GM18498 (cell line): ENCODE measurements at regions not wholly inside any gene's neighbourhood (a gene's known extent, or its start where the extent isn't known, plus 50 kb on each side); places are given as distances from the start of the nearest gene placed in this dataset.
"Not testable (repeated sequence)": the region's sequence is repeated elsewhere in the genome, so short reads cannot be mapped to it uniquely, and the experiment has no call there.

Experiments used
- ATAC-seq: cut with Tn5 transposase; IDR thresholded peaks from one replicate; pipeline ENCODE4 v1.9.1; 2021; ENCODE audit warnings: mild to moderate bottlenecking, moderate library complexity; ENCODE audit not compliant: unreplicated experiment

- ATAC-seq: not testable (repeated sequence)
These were observed 572.8 kb upstream of the AGA start for GRCh38 chr4:178015046-178015445.

DNA sequence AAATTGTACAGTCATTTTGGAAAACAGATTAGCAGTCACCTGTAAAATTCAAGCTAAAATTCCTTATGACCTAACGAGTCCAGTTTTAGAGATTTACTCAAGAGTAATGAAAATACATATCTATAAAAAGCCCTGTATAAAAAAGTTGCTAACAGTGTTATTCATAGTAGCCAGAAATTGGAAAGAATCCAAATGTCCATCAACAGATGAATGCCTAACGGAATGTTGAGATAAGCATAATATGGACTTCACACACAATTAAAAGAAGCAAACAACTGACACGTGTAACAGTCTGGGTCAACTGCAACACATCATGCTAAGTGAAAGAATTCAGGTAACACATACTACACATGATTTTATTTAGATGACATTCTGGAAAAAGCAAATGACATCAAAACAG, 584.8 kb upstream of the AGA start:
- ATAC-seq: no peak

DNA sequence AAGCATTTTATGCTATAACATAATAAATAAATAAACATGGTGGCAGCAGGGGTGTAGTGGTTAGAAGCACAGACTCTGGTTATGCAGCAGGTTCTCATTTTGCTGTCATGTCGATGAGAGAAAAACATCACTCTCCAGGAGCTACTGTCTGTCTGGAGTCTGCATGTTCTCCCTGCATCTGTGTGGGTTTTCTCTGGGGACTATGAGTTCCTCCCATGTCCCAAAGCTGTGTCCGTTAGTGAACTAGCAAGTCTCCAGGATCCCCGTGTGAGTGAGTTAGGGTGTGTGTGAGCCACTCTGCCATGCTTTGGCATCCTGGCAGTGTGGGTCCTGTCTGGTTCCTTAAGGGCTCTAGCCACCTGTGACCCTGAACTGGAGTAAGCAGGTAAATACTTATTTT, 585.6 kb upstream of the AGA start:
- ATAC-seq: no peak

- ATAC-seq: no peak
These were observed 586.2 kb upstream of the AGA start for GRCh38 chr4:178028481-178028880.

DNA sequence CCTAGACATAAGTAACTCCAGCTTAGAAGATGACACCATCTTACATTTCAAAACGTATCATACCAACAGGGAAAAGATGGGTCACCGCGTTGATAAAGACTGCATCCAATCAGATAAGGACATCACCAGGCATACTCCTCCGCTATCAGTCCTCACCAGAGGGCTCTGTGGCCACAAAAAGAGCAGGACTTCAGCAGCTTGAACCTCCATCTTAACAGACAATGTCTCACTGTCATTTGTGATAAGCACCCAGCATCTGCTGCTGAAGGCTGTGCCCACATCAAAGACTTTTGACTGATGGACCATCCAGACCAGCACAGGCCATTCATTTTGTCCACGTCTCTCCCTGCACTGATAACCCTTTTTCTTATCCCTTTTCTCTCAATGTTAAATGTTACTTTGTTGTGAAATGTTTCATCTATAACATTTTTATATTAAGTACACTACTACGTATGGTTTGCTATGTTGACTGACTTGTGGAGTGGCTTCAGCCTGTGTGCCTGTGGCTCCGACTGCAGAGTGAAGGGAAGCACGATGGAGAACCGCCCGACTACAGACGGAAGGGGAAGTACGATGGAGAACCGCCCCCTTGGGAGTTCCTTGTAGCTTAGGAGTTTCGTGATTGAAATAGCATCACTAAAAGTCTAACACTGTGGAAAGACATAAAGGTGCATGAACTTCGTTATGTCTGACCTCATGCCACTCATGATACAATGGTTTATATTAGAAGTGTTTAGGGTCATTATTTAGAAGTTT, 595.4 kb upstream of the AGA start:
- no peak for ATAC-seq

- ATAC-seq: no peak
These were observed 614.8 kb upstream of the AGA start for GRCh38 chr4:178056996-178057395.

- ATAC-seq: no peak
These were observed 621.3 kb upstream of the AGA start for GRCh38 chr4:178063568-178063967.

DNA sequence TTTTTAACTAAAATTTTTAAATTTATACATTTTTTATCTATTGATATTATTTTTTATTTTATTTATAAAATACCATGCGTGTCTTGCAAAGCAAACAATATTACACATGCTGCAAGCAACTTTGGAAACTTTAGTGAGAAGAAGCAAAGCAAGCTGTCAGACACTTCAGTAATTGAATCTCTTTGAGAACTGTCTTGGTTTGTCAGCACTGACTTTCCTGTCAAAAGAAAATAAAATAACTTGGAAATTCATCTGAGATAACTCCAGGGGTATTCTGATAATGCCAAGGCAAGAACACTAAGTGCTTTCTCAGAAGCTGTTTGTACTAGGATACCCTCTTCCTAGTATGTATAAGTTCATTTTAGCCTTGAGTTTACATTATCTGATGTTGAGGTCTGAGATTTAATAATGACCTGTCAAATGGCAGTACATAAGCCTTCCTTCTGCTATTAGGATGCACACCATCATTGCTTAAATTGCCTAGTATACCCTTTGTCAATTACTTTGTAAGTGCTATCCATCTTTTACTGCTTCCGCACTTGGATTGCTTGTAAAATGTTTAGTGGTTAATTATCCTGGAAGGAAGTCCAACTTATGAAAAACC, 624.2 kb upstream of the AGA start:
- no peak for ATAC-seq

DNA sequence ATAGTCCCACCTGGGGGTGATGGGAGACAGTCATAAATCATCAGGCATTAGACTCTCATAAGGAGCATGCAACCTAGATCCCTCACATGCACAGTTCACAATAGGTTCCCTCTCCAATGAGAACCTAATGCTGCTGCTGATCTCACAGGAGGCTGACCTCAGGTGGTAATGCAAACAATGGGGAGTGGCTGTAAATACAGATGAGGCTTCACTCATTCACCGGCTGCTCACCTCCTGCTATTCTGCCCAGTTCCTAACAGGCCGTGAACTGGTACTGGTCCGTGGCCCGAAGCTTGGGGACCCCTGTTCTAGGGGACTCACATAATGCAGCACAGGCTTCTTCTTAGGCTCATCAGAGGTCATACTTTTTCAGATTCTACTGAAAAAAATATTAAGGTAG, 625.9 kb upstream of the AGA start:
- no peak for ATAC-seq

GRCh38 chr4:178070163-178070562, 627.9 kb upstream of the AGA start:
- ATAC-seq: no peak

DNA sequence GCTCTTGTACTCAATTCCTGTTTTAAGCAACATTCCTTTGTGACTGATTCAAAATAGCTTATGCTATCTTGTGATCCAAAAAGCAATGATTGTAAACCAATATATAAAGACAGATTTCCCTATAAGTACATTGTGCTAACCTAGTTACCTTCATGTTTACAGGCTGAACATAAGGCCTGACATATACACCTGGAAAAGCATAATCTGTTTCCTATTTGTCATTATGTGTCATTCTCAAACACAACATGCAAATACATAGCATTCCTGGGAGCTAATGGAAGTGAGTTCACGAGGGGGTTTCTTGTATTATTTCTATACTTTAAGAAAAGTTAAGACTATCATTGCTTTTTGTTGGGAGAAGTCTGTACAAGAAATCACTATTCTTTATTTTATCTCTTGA, 638.1 kb upstream of the AGA start:
- ATAC-seq: no peak

DNA sequence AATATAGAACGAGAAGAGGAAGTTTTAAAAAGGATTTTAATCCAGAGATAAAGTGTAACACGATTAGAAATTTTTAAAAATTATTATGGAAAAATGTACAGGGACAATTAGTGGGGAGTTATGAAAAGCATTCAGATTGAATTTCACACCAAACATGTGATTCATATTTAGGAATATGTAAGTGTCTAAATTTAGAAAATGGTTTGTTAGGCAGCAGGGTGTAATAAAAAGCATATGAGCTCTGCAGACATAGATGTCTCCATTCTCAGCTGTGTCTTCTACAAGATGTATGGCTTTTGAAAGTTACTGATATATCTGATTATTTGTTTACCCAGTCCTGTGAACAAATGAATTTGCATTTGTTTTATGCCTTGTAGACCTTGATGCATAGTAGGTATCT, 638.9 kb upstream of the AGA start:
- ATAC-seq: no peak

DNA sequence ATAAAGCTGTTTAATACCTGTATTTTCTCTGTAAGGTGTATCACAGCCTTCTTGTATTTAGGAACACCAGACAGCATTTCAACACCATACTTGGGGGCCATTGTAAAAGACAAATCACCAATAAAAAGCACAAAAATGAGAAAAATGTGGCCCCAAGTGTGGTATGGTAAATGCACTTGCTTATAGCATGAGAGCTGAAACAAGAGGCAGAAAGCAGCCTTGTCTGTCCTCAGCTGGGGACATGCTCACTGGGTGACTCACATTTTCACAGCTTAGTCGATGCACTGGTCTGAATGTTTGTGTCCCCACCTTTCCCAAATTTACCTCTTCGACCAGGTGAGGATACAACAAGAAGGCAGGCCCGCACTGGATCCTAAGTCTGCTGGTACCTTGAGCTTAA, 639.7 kb upstream of the AGA start:
- ATAC-seq: no peak

- no peak for ATAC-seq
These were observed 640.7 kb upstream of the AGA start for GRCh38 chr4:178082906-178083305.

GRCh38 chr4:178083968-178084367, 641.7 kb upstream of the AGA start:
- ATAC-seq: no peak

DNA sequence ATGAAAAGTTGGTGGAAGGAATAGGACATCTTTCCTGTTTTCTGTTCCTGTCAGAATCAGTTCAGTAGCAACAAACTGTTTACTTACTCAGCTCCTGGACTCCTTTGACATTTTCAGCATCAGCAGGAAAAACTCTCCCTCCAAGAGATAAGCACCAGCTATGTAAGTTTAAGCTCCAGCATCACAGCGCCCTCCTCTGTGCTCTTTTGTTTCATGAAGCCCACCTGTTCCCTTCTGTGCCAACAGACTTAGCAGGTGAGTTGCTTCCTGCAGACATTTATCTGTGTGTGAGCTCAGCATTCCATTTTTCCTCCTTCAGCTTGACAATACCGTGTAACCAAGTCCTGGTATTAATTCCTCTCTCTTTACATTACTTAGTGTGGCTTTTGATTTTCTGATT, 644.1 kb upstream of the AGA start:
- ATAC-seq: no peak

- no peak for ATAC-seq
These were observed 648.6 kb upstream of the AGA start for GRCh38 chr4:178090640-178091411.

DNA sequence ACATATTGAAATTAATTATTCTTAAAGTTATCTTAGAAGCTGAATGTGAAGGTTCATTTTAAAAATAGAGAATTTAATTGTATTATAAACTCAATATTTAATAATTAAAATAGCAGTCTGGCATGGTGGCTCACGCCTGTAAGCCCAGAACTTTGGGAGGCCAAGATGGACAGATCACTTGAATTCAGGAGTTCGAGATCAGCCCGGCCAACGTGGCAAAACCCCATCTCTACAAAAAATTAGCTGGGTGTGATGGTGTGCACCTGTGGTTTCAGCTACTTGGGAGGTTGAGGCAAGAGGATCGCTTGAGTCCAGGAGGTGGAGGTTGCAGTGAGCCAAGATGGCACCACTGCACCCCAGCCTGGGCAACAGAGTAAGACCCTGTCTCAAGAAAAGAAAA, 659.9 kb upstream of the AGA start:
- ATAC-seq: no peak

- ATAC-seq: no peak
These were observed 663.0 kb upstream of the AGA start for GRCh38 chr4:178105242-178105641.

GRCh38 chr4:178136736-178137345, 694.6 kb upstream of the AGA start:
- no peak for ATAC-seq

DNA sequence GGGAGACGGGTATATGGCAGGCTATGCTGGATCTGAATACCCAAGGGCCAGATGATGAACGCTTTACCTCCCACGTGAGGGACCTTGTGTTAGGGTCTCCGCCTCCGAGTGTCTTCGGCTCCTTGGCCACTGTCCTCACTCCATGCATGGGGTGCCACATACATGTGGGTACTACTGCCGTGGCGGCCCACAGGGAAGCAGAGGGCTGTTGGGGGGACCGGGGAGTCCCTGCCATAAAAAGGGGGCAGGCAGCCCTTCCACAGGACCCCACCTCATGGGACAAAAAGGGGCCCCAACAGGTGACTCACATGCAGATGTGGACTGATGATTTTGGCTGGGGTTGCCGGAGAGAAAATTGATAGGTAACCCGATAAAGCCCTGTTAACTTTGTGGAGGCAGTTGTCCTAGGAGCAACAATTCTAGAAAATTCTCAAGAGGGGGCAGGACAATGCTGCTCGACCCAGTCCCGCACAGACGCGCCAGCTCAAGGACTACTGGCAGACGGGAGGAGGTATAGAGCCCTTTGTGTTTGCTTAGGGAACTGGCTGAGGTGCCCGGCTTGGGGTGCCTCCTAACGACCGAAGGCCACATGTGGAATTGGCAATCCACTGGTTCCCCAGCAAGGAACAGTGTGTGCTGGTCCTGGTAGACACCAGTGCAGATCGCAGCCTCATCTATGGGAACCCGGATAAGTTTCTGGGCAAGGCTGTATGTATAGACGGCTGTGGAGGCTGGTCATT, 695.7 kb upstream of the AGA start:
- no peak for ATAC-seq
